ENCODE measurements at regions not wholly inside any gene's neighbourhood (a gene's known extent, or its start where the extent isn't known, plus 50 kb on each side); places are given as distances from the start of the nearest gene placed in this dataset.
"Not testable (repeated sequence)": the region's sequence is repeated elsewhere in the genome, so short reads cannot be mapped to it uniquely, and the experiment has no call there.

DNA sequence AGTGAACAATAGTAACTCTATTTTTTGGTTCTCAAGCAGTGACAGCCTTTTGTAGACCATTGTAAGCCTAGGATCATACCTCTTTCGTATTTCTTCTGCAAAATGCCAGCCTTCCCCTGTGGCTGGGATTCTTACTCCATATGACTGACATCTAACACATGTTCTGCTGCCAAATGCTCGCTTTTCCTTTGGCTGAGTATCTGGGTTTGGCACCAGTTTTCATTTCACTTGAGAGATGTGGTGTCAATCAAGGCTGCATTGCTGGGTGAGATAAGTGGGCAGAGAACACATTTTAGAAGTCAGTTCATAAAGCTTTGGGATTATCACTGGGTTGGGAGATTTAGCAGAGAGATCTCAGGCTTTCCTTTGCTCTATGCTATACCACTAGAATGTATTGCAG, 514.7 kb upstream of the SGO1 start:
- no peak for DNase-seq

DNA sequence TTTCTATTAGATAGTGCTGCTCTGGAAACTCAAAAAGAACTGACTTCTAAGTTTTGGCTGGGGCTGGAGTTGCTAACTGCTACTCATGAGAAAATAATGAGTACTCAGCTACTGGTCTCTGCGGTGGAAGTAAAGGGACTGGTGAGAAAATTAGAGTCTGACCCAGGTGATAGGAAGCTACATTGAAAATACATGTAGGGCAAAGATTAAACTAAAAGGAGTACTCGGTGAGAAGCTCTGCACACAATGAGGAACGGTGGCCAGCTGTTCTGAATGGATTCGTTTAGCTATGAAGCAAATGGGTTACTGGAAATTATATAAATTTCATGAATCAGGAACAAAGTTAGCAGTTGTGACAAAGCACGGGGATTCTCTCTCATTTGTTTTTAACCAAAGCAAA, 512.9 kb upstream of the SGO1 start:
- DNase-seq: no peak

DNA sequence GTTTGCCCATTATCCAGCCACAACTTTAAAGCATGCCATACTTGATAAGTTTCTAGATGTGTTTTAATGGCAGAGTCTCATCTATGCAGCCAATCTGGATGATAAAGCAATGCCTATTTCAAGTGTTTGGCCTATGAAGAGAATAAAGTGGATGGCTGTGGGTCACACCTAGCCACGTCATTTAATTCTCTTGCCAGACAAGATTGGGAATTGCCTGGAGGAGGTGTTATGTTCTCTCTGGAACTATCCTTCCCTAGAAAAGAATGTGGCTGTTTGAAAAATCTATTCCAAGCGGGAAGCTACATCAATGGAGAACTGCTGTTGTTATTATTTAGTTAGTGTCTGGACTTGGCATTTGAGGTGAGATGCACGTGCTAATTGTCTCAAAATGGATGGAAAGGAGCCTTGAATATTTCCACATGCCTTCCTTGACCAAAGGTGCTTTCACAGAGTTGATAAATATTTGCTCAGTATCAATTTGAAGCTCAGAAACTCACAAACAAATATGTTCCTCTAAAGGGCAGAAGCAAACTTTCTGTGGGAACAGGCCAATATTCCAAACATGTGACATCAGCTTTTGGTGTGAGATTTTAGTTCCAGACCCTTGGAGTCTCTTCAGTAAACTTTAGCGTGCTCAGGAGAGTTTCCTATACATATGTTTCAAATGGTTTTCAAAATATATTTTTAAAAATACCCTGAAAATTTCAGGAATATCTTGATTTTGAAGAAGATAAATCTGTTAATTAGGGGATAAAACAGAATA, 510.6 kb upstream of the SGO1 start:
- no peak for DNase-seq

DNA sequence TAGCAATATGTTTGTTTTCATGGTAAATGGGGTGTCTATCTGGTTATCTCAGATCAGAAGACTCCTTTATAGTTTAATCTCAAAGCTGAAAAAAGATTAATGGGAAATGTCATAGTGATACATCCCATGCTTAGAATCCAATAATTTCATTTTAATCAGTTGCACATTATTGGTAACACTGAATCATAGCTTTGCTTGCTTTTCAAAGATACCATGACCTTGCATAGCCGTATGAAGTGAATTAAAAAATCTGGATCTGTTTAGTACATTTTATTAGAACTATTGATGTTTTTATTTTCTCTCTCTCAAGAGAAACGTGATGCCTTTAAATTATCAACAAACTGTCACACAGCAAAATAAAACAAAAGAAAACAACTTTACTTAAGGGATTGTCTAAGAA, 506.7 kb upstream of the SGO1 start:
- no peak for DNase-seq

DNA sequence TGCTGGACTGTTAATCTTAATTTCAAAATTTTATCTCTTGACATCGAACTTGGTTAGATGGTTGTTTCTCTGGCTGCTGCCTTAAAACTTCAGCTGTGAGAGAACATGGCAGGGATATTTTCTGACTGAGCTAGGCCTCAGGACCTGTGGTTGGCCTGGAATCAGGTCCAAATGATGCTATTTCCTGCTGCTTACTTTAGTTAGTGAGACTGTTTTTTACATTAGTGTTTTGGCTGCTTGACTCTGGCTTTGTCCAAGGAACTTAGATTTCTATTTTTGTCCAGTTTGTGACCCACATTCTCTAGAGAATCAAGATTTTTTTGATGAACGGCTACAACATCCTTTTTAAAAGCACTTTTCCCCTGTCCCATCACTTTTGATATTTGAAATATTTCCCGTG, 497.9 kb upstream of the SGO1 start:
- DNase-seq: no peak

DNA sequence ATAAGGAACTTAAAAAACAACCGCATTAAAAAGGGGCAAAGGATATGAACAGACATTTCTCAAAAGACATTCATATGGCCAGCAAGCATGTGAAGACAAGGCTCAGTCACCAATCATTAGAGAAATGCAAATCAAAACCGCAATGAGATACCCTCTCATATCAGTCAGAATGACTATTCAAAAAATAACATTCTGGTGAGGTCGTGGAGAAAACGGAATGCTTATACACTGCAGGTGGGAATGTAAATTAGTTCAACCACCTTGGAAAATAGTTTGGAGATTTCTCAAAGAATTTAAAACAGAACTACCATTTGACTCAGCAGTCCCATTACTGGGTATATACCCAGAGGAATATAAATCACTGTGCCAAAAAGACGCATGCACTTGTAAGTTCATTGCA, 496.6 kb upstream of the SGO1 start:
- DNase-seq: no peak

DNA sequence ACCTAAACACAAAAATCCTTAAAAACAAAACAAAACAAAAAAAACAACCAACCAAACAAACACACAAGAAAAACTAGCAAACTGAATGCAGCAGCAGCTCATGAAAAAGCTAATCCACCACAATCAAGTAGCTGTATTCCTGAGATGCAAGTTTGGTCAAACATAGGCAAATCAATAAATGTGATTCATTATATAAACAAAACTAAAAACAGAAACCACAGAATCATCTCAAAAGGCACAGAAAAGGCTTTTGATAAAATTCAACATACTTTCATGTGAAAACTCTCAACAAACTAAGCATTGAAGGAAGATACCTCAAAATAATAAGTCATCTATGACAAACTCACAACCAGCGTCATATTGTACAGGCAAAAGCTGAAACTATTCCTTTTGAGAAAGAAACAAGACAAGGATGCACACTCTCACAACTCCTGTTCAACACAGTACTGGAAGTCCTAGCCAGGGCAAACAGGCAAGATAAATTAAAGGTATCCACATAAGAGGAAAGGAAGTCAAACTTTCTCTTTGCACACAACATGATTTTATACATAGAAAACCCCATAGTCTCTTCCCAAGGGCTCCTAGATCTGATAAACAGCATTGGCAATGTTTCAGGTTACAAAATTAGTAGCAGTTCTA, 495.1 kb upstream of the SGO1 start:
- DNase-seq: no peak

DNA sequence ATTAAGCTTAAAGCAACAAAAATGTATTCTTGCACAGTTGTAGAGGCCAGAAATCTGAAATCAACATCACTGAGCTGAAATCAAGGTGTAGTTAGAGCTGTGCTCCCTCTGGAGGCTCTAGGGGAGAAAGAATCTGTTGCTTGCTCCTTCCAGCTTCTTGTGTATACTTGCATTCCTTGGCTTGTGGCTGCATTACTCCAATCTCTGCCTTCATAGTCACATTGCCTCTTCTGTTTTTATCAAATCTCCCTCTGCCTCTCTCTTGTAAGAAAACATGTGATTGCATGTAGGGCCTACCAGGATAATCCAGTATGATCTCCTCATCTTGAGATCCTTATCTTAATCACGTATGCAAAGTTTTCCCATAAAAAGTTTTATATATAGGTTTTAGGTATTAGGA, 487.9 kb upstream of the SGO1 start:
- DNase-seq: no peak

DNA sequence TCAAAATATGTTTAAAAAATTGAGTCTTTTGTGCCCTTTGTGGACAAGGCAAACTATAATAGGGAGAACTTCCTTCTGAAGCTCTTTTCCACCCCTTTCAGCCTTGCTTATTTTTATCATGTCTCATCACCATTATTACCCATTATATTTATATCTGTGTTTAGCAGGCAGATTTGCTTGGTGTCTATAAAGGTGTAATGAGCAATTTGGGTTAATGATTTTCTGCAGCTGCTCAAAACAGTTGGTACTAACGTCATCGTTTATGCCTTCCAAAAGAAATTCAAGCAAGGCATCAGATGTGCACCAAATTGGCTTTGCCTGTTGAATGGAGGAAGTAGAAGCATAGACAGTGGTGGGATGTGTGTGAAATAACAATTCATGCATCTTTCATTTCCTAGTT, 483.7 kb upstream of the SGO1 start:
- DNase-seq: no peak

DNA sequence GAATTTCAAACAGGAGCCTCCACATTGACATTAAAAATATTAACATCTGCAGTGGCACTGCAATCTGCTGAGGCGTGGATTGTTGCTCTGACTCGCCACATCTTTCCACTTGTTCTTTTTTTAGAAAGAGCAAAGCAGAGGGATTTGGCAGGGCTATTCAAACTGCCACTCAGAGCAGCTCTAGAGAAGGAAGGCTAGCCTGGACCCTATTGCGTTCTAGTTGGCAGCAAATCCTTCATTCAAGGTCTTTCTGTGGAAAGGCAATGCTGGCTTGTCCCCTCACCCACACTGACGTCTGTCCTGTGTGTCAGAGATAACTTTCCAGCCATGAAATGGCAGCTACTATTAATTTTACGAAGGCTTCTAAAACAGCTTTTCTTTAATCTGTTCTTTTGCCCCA, 483.2 kb upstream of the SGO1 start:
- no peak for DNase-seq

DNA sequence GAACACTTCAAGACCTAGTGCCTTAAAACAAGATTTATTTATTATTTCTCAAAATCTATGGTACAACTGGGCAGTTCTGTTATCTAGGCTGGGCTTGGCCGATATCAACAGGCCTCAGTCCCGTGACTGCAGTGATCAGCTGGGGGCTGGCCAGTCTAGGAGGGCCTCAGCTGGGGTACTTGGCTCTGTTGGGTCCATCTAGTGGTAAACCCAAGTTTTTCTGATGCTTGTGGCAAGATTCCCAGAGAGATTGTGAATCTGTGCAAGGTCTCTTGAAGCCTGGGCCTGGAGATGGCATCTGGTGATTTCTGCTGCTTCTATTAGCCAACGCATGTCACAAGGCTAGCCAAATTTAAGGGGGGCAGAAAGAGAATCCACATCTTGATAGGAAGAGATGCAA, 482.4 kb upstream of the SGO1 start:
- DNase-seq: no peak

DNA sequence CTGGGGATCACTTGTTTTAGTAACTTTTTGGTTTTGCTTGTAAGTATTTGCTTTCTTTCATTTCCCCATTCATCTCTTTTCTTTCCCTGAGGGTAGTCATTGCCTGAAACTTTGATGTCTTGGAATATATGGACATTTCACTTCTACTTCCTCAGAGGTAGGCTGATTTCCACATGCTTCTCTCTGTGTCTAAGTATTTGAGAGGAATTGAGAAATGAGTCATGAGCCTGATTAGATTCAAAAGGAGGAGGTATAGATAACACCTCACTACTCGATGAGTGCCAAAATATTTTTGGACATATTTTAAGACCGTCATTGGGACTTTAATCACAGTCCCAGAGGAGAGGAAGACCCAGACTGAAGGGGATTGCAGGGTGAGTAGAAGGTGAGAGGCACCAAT, 480.1 kb upstream of the SGO1 start:
- DNase-seq: no peak

DNA sequence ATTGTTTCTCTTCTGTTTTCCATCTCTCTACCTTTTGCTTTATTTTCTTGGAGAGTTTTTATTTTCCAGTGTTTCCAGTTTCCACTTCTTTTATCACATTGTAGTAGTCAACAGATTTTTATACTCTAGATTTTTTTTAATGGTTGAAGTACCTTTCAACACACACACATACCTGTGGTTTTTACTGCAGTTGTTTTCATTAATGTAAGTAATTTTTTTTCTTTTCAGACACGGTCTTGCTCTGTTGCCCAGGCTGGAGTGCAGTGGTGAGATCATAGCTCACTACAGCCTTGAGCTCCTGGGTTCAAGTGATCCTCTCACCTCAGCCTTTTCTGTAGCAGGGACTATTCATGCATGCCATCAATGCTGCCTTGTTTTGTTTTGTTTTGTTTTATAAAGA, 472.5 kb upstream of the SGO1 start:
- no peak for DNase-seq

DNA sequence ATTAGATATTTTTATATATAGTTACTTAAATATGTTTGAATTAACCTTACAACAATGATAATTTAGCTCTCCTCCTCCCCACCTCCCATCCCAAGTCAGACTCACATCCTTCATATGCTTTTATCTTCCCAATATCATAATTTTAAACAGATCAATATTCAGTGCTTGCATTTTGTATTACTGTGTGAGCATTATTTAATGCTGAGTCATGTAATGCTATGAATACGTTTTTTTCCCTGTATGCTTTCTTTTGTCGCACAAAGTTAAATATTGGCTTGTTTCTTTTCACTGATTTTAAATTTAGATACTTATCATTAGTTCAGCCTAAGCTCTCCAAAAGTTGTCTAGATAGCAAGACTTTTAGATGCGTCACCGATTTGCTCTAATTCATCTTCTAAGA, 471.6 kb upstream of the SGO1 start:
- no peak for DNase-seq

DNA sequence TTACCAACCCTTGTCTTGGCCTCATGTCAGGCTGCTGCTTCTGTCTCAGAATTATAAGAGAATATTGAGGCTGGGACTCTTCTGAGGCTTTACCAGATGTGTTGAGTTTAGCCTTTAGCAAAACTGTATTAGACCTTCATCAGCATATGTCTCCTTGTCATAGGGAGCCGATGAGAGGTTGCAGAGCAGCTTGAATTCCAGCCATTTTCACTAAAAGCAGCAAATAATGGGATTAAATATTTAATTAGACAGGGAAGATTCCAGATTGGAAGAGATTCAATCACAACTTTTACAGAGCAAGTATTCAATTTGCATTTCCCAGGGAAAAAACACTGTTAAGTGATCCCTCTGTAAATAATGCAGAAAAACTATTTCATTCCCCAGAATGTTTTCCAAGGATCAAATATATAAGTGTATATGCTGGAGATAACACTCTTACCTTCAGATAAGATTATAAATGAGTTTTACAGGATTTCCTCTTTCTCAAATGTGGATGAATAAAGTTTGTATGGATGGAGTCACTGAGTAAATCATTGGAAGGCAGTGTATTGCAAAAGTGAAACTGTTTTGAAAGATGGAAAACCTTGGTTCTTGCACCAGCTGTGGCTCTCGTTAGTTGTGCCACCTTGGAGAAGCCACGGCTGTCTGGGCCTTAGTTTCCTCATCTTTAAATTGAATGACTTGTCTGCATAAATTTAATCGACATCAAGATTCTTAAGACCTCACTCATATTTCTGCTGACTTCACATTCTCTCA, 466.4 kb upstream of the SGO1 start:
- DNase-seq: no peak

DNA sequence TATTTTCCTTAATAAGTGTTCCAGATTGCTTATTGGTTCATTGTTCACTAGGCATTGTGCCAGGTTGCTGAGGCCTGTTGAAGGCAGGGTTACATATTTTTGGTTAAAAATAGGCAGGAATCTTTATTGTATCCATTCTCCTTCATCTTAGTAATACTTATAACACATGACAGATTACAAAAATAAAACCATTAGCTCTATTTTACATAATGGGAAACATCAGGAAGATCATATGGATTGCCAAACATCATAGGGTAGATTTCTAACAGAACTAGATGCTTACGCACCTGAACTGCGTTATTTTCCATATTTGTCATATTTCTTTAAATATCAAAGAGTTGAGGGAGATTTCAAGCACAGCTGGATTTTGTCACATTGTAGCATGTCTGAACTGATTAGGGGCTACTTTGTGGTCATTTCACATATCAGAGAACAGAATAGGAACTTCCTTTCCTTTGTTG, 462.9 kb upstream of the SGO1 start:
- no peak for DNase-seq

DNA sequence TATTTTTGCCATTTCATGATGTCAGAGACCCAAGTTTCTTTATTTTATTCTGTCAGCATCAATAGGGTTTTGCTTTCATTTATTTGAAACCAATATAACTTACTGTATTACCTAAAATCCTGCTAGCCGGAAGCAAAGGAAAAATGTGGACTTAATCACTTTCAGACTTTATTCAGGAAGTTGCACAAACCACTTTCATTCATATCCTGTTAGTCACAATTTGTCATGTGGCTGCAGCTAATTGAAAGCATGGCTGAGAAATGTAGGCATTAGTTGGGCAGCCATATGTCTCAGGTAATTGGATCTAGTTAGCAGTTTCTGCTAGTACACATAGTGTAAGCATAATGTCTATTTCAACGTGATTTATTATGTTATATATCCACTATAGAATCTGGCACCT, 462.3 kb upstream of the SGO1 start:
- no peak for DNase-seq

DNA sequence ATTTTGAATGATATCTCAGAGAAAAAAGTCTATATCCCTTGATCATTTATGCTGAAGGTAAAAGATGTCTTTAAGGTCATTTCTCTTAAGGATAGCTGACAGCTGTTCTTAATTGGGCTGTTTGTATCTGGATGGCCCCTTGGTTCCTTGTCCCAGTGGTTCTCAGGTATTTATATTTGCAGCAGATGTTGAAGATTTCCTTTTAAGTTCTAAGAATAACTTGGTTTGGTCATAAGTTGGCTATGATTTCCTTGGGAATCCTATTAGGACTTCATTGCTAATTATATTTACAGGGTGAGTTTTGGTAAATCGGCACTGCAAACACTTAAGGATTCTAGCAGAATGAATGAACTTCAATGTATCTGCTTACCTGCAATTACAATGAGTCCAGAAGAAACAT, 460.4 kb upstream of the SGO1 start:
- no peak for DNase-seq

DNA sequence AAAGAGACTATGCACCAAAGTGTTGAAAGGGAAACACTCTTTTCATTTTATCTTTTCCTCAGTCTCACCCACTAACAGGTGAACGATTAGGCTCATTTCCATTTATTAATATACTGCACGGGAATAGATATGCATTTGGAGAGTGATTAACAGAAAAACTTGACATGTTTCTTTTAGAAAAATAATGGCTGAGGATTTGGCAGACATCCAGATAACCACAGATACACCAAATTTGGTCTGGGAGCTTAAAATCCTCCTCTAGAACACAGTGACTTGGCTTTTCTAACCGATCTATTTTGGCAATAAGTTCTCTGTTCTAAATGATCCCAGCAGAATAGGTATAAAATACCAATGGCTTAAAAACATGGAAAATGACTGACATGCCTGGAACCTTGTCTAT, 459.3 kb upstream of the SGO1 start:
- no peak for DNase-seq

DNA sequence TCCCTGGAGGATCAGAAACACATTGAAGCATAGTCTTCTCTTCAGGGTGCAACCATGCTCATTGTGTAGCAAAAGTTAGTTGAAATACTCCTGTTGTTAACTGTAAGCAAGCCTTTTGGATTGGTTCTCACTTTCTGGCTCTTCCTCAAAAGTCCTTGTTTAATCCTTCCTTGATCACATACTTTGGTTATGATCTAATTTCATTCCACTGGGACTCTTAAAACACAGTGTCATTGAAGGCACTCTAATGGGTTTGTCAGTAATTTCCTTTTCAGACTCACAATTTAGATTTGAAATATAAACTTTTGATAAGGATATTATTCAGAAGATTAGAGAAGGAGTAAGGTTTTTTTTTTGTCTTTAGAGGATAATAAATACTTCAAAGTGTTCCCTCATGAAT, 451.7 kb upstream of the SGO1 start:
- DNase-seq: no peak

DNA sequence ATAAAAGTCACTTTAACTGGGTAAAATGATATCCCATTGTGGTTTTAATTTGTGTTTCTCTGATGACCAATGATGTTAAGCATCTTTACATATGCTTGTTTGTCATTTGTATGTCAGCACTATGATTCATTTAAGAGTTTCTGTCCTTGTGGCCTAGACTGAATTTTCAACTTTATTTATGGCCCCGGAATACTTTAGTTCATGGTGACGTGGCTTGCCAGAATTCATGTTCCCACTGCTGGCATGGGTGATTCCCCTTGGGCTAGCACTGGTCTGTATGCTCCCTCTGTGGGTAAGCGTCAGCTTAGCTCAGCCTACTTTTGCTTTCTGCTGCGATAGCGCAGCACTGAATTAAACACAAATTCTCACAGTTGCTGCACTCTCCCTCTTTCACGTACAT, 436.3 kb upstream of the SGO1 start:
- no peak for DNase-seq

DNA sequence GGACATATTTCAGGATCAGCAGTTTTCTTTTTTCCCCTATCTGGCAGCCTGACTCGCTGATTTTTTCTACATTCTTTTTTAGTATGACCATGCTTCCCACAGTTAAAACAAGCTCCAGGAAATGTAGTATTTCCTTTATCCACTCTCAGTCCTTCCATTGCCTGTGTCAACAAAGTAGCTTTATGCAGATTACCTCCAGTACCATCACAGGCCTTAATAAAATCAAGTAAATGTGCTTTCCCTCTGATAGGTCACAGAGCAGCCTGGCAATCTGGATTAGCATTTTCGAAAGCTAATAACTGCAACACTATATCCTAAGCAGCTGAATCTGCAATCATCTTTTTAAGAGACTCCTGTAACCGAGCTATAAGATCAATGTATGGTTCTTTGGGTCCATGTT, 432.6 kb upstream of the SGO1 start:
- DNase-seq: not testable (repeated sequence)

DNA sequence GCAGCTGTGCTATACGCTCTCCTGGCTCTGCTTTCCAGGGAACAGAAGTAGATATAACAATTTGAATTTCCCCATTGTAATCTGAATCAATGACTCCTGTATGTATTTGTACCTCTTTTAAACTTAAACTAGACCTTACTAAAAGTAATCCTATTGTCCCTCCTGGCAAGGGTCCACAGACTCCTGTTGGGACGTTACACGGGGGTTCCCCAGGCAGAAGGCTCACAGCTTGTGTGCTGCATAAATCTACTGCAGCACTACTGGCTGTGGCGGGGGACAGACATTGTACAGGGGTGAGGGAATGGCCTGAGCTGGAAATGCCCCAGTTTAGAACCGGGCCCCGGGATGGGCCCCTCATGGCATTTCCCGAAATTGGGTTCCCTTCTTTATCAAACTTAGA, 432.2 kb upstream of the SGO1 start:
- not testable (repeated sequence) for DNase-seq

DNA sequence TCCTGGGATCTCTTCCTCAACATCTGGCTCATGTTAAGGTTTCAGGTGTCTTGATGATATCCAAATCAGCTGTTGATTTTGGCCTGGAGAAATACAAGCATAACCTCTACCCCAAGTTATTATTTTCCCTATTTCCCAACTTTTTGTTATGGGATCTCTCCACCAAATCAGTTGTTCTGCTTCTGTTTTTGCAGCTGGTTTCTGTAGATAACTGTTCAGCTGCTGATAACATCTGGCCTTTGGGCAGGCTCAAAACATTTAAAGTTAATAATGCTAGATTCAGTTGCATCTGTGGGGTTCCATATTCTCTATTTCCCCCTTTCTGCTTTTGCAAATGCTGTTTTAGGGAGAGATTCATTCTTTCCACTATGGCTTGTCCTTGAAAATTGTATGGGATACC, 430.0 kb upstream of the SGO1 start:
- not testable (repeated sequence) for DNase-seq

Measured in activated CD4-positive, alpha-beta T cell treated with anti-CD3 and anti-CD28 coated beads, Interleukin-2, amount 50 U/mL, for 16 hours (primary cell).